Activated CD4-positive, CD25-positive, alpha-beta regulatory T cell treated with anti-CD3 and anti-CD28 coated beads, Interleukin-2, amount 50 U/mL, for 24 hours (primary cell): ENCODE measurements at regions not wholly inside any gene's neighbourhood (a gene's known extent, or its start where the extent isn't known, plus 50 kb on each side); places are given as distances from the start of the nearest gene placed in this dataset.

Experiments
- ATAC-seq, 2 donors: fragments of 150-1000 bp; cut with Tn5 transposase; one replicate each; pipeline ENCODE4 v1.10.0; 2021; ENCODE audit warnings: mild to moderate bottlenecking in 1 of 2, moderate library complexity in 1 of 2

DNA sequence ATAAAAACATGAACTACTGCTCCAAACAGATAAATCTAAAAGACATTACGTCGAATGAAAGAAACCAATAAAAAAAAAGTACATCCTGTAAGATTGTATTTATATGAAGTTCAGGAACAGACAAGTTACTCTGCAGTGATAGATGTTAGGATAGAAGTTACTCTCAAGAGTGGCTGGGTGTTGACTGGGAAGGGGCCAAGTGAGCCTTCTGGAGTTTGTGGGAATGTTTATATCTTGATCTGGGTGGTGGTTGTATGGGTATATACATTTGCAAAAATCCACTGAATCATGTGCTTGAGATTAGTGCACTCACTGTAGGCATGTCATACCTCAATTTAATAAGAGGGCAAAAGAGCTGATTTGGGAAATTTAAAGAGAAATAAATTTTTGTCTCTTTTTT is 485.8 kb downstream of the ARHGEF28 start:
- ATAC-seq: no peak

DNA sequence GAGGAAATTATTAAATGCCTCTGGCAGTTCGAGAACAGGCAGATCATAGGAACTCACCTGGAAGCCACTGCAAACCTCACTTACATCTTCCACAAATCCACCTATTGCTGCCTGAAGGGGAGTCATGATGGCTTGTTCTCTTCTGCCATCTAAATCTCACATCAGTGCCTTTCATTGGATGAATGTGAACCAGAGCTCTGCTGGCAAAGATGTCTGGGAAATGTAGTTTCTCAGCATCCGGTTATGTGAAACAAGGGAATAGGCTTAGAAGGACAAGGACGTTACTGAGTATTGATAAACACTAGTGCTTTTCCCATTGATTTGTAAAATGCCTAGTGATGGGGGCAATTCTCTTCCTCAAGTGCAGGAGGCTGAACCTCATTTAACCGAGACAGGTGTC is 483.3 kb downstream of the ARHGEF28 start:
- ATAC-seq: no peak

DNA sequence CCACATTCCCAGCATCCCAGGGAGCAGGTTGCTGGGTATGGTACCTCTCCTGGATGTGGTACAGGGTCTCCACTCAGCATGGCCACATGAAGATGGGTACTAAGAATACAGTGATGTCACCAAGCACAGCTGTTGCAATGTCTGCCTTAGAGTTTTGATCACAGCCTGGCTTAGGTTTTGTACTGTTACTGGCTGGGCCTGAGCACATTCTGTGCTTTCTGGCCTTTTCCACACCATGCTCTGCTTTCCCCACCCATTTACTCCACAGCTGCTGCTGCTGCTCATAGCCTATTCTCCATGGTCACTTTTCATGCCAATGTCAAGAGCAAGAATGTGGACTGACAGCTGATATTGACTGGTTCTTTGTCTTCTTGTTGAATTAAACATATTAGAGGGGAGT is 481.9 kb downstream of the ARHGEF28 start:
- ATAC-seq: no peak

DNA sequence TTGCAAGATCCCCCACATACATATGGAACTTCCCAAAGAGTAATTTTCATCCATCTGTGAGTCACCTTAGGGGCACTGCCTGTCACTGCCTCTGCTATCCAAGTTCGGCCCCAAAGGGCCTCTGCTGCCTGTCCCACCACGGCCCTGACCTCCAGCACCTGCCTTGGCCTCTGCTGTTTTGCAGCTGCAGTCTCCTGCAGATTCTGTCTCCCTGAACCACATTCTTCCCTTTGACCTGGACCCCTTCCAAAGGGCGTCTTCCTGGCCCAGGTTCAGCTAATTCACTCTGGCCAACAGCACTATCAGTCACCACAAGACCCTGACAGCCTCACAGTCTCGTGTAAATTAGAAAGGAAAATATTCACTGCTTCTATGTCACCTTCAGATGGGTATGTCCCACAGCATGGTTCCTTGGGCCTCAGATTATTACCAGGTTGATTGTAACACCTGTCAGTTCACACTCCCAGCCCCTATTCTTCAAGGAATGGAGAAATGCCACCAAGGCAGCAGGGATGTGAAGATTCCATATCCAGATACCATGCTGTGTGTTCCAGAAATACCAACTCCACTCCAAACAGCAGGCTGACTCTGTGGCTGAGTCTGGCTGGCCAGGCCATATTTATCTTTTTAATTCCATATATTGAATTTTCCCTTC is 479.3 kb downstream of the ARHGEF28 start:
- ATAC-seq: no peak

DNA sequence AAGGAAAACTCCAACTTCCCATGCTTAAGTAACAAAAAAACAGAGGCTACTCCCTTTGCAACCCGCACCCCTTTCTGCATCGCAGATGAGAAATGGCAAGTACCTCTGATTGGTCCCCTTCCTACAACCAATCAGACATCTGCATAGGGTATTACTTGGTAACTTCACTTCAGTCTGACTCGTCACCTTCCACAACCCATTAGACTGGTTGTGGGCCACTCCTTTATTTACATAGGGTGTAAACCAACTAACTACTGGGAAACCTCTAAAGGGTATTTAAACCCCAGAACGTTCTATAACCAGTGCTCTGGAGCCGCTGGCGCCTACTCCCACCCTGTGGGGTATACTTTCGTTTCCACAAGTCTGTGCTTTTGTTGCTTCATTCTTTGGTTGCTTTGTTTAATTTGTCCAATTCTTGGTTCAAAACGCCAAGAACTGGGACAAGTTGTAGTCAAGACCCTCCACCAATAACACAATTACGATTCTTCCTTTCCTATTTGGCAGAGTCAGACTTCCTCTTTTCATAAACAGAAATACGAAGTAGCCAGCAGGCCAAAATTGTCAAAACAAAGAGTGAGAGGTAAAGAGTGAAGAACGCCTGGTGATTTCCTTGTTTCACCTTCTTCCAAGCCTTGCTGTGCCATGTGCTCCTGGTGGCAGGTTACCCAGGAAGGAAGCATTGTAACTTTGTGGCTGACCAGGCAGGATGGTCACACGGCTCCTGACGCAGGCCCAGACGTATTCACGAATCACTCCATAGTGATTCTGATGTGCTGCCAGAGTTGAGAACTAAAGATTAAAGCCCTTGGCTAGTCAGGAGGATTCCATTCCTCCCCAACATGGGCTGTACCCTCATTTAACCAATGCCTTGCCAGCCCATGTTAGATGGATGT is 477.4 kb downstream of the ARHGEF28 start:
- no peak for ATAC-seq

DNA sequence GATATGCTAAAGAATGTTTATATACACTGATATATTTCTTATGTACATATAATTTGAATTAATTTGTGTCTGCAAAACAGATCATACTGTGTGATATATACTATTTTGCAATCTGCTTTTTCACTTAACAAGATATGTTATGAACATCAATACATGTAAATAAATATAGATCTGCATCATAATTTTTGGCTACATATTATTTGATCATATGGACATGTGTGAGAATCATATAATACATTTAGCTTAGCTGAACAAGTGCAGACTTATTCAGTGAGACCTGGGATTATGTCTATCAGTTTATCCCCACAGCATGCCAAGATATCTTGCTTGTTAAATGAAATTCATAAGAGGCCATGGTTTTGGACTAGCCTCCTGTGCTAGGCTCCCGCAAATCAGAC is 474.3 kb downstream of the ARHGEF28 start:
- no peak for ATAC-seq

DNA sequence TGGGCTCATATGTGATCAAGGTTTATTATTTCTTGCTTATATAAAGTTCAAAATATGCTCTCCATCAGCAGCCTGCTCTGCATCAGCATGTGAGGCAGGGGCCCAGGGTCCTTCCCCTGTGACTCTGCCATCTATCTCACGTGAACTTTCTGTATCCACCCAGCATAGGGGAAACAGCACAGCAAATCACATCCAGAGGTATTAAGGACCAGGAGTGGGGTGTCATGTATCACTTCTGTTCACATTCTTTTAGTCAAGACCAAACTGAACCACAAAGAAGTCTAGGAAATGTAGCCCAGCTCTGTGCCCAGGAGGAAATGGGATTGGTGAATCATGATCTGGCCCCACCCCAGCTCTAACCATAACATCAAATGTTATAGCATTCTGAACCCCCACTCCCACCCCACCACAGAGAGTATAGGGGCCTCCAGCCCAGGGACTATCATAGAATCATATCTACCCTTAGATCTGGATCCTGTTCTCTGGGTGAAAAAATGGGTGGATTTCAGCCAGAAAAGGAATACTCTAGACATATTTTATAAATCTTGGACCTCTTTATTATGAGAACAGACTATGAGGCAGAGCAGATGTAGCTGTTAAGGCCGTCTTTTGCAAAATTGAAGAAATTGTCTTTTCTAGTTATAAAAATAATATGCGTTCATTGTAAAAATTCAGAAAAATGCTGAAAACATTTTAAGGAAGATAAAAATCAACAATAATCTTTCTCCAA is 473.7 kb downstream of the ARHGEF28 start:
- no peak for ATAC-seq

DNA sequence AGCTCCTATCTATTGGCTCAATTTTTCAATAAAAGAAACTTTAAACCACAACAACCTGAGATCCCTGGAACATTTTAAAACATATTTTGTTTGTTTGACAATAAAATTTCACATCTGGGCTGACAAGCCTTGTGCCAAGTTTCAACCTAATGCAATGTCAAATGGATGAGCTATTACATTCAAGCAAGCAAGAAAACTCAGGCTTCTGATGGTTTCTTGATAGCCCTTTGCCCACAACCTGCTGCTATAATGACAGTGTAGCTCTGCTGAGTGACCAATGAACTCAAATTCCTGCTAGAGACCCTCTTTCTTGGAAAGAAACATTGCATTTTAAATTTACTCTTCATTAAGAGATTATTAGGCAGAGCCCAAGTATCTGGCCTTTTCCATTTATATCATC is 472.9 kb downstream of the ARHGEF28 start:
- no peak for ATAC-seq

DNA sequence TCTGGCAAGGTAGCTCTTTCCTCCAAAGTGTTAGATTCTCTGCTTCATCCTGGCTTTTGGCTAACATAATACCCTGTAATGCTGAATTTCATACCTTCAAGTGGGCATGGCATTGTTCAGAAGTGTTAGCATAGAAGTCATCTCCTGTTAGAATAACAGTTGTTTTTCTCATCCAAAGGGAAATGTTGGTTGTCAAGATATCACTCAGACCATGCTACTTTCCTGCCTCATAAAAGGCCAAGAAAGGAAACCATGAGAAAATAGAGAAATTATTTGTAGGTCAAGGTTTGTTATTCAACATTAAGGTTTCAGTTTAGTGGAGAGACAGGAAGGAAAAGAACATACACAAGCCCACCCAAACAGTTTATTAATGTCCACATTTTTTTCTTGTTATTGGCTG is 472.5 kb downstream of the ARHGEF28 start:
- no peak for ATAC-seq

DNA sequence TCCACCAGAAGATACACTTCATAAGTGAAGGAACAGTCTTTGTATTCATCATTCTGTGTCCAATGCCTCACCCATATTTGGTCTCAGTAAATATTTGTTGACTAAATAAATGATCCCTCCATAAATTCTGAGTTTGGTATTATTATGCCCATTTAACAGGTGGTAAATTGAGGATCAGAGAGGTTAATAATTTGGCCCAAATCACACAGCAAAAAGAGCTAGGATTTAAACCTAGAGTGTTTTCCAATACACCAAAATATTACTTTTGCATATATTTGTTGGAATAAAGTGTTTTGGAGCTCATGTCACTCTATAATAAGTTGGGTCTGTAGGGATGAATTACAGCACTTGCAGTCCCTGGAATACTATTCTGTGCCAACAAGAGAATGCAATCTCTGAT is 470.3 kb downstream of the ARHGEF28 start:
- no peak for ATAC-seq

DNA sequence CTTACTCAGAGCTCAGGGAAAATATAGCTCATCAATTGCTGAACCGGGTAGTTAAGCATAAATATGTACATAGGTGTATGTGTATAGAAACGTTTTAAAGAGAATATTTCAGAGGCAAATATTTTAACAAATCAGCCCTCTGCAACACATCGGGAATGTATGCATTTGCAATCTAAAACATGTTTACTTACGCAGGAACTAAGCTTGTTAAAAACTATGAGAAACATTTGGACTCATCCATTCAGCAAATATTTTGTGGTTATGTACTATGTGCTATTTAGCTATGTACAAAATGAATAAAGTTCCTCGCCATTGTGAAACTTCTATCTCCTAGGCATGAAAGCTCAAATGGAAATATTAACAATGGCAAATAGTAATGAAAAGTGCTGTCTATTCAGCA is 469.9 kb downstream of the ARHGEF28 start:
- no peak for ATAC-seq

DNA sequence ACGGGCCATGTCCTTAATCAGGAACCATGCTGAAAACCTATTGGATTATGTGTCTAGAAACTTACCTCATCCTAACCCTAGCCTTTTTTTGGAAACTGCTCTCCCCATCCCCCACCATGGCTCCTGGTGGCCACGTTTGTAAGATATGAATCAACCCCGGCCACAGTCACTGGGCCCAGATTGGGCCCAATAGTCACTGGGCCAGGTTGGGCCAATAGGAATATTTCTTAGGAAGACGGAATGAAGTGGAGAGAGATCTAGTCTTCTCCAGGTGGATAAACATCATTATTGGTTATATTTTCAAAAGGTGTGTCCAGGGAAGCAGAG is 468.7 kb downstream of the ARHGEF28 start:
- no peak for ATAC-seq

DNA sequence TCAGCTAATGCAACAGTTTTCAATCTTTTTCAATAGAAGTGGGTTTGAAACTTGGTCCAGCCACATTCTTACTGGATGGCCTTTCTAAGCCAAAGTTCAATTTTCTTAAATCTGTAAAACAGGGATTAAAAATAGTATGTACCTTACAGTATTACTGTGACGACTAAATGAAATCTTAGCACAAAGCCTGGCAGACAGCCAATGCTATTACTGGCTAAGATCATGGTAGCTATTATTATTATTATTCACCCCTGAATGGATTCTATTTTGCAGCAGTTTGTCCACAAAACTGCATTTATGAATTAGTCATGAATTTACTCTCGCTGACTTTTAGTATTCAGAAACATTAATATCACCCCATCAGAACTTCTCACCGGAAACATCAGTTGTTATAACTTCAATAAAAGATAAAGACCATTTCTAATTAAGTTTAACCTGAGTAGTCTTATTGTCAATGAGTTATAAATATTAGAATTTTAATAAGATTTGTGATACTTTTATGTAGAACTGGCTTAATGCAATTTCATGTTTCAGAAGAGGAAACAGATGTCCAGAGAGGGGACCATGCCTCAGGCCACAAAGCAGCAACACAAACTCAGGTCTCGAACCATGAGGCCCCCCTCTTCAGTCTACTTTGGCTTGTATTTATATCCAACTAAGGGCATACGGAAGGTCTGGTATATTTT is 468.2 kb downstream of the ARHGEF28 start:
- no peak for ATAC-seq

DNA sequence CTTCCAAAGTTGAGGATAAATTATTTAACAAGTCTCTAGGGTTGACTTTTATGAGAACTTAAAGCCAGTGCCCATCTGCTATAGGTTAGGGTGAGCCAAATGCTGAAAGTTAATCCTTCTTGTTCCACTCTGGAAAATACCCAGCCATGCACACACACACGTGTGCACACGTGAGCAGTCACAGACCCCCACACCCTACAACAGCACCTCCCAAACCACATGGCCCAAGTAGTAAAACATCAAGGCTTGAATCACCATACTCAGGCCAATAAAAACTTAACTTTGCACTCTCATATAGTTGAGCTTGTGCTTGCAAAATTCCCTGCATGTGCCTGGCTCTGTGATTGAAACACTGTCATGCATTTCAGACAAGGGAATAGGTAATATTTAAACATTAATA is 467.6 kb downstream of the ARHGEF28 start:
- no peak for ATAC-seq

DNA sequence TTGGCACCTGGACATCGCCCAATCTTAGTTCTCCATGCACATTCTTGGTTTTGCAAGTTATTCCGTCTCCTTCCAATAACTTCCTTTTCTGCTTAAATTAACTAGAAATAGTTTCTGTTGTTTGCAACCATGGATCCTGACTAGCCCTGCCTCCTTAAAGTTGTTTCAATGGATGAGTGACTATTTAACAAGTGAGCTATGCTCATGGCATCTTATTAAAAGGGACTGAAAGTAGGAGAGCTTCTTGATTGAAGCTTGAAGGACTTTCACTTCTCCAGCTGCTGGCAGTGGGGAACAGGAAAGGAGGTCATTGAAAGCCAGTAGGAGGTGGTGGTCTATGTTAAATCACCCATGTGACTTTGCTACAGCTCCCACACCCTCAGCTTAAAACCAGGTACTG is 466.8 kb downstream of the ARHGEF28 start:
- ATAC-seq: no peak

DNA sequence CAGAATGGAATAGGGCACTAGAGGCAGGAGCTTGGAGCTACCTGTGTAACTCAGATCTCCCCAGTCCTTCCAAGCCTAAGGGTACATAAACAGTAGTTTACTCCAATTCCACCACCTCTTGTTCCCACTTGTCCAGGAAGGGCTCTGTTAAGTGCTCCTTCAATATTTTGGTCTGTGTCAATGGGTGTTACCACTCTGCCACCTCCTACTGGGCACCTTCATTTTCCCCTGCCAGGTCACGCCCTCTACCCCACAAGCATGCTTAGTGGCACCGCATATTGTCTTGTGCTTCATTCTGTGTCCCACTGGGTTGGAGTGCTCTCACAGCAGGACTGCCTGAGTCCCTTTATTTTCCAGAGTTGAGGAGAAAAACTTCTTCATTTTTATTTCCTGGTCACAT is 459.8 kb downstream of the ARHGEF28 start:
- ATAC-seq: no peak

DNA sequence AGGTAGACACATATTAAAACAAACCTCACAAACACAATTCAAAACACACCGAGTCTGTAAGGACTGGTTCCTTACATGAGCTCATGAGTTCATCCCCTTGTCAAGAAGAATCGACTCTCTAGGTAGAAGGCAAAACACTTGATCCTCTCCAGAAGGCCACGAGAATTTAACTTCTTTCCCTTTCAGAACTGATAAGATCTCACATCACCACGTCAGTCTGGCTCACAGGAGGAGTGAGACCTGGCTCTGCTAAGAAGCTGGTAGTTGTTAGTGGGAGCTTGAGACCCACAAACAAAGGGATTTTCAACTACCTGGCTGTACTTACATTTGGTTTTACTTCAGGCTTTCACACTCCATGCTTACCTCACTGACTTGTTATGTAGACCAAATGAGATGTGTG is 459.2 kb downstream of the ARHGEF28 start:
- no peak for ATAC-seq

DNA sequence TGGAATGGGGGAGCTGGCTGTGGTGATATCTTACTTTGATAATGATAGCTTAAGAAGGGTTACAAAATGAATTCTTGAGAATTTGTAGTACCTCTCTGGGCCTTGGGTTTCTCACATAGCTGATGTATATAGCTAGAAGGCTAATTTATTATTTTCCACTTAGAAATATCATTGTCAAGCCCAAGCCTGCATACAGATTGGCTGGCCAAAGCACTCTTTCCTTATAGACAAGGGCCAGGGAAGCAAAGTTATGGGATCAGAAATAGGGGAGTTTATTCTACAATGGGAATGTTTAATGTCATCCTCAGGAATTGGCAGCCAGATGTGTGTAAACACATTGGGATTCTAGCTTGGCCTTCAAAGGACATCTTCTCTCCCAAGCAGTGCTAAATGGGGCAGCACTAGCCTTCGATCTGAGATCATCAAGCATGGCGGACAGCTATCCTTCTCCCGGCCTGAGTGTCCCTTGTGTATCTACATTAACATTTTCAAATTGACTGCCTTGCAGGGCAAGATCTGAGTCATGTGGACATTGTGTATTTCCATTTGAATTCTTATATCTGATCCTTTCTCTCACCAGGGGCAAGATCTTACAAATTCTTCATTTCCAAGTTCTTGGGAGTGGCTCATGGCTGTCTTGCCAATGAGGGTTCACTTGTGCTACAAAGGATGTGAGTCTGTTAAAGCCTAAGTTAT is 457.2 kb downstream of the ARHGEF28 start:
- no peak for ATAC-seq

DNA sequence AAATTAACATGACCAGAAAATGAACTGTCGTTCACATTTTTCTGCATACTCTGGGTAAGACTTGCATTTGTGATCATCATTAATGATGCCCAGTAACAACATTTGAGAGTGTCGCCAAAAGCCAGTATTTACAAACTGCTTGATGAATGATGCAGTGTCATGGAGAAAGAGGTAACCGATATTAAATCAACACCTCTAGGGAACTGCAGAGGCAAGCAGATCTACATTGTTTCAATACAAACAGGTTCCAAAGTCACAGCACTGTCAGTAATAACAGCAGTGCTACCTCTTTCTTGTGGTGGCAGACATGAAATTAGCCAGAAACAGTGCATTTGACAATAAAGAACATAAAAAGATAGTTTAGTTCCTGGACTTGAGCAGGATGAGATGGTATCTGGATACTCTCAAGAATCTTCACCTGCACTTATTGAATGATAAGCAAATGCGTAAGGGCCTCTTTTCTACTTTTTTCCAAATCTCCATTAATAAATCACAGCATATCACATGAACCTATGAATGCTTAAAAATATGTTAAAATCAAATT is 456.6 kb downstream of the ARHGEF28 start:
- no peak for ATAC-seq

DNA sequence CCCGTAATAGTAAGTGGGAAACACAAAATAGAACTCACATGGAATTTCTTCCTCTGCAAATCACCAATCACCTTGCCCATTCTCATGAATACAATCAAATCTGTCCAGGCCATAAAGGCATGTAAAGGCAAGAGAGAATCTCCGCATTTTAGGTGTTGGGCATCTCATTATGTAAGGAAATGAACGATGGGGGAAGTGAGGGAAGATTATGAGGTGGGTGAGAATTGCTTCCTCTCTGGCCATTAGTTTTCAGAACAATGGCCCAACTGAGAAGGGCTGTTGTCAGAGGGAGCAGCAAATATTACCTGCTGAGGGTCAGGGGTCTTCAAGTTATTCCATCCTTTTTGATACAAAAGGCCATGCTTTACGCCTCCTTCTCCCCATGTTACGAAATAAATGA is 455.1 kb downstream of the ARHGEF28 start:
- ATAC-seq: no peak

DNA sequence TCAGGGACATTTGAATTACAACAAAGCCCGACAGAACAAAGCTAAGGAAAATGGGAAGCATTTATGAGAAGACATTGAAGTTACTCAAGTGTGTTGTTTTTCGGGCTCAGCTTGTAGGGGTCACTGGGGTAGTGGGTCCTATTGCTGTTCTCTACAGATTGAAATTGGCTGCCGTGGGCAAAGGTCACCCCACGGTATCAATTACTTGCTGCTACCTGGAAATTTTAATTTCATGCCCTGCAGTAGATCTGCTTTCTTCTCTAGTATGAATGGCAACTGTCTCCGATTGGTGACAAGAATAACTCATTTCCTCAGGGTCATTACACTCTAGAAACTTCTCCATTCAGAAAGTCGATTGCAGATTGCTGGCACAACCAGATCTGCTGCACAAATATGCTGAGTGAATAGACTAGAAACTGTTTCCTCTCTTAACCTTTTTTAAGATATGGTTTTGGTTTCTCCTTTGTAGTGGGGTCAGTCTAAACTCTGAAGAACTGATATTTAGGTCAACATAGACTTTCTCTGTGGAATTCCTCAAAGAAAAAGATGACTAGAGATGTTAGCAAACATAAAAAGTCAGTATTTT is 454.1 kb downstream of the ARHGEF28 start:
- no peak for ATAC-seq
